GM18507 (cell line): ENCODE measurements at regions not wholly inside any gene's neighbourhood (a gene's known extent, or its start where the extent isn't known, plus 50 kb on each side); places are given as distances from the start of the nearest gene placed in this dataset.

Experiments
- DNase-seq: peaks from one replicate; pipeline ENCODE4 v3.0.0; 2011; ENCODE audit warnings: low read depth; ENCODE audit not compliant: insufficient read length; ENCODE audit errors: extremely low spot score
- FAIRE-seq: peaks from 2 replicates; lab custom pipeline; 2011; peaks lifted over from hg19 to GRCh38; lab: Jason Lieb, UNC

DNA sequence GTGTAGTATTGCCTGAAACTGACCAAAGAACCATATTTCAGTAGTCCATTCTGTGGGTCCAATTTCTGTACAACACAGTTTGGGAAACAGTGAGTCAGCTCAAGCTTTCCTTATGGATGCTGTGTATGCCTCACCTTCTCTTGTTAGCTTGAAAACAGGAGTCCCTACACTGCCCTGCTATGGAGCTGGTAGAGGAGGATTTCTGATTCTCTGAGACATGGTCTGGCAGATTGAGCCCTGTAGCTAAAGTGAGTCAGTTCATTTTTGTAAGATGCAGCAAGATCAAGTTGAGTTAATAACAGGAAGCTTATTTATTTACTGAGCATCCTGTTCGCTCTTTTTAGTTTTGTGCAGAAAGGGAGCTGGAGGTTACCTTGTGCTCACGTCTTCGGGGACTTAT lies 424.1 kb upstream of the RBMS3 start:
- FAIRE-seq, result no peak
- no peak for DNase-seq

DNA sequence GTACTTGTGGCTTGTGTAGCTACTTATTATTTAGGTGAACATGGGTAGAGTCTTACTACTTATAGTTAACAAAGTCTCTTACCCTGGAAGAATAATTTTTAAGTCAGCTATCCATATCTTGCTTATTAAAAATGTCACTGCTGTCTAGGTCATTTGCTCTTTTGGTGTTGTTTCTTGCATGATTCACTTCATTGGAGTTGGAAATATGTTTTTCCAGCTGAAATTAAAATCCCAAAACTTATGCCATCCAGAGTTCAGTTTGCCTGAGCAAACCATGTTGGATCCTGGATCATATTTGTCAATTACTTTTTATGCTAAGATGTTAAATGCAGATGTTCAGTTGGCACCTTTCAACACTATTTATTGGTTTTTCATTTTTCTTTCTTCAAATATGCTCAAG lies 421.0 kb upstream of the RBMS3 start:
- DNase-seq, result no peak

DNA sequence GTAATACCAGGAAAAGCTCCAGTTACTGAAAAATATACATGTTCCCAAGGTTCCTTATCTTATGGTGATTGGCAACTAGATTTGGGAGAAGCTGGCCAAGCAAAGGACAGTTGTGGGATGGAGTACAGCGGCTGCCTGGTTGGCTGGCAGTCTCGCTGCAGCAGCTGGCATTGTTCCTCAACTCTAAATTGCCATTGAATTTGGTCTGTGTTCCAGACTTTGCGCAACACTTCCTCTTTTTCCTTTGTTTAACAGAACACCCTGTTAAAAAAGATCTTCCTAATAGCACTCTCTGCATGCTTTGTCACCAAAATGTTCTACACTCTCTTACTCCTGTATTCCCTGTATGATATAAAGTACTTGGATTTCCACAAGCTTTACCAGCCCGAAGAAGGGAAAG lies 420.6 kb upstream of the RBMS3 start:
- FAIRE-seq, result no peak
- no peak for DNase-seq

More for the DNA sequence above, 421.0 kb upstream of the RBMS3 start:
- FAIRE-seq, result no peak

DNA sequence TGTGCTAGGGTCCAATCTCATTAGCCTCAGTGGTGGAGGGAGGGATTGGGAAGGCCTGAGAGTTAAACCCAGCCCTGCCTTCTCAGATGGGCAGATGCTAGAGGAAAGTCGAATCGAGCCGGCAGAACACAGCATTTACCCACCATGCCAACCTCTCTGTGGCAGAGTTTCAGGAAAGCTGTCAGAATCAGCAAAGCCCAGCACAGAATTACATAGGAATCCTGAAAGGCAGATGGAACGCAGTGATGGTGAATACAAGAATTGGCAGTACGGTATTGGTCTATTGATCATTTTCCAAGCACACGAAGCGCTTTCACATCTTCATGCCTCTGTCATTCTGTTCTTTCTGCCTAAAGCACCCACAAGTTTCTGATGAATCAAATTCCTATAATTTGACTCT lies 417.7 kb upstream of the RBMS3 start:
- no peak for DNase-seq

DNA sequence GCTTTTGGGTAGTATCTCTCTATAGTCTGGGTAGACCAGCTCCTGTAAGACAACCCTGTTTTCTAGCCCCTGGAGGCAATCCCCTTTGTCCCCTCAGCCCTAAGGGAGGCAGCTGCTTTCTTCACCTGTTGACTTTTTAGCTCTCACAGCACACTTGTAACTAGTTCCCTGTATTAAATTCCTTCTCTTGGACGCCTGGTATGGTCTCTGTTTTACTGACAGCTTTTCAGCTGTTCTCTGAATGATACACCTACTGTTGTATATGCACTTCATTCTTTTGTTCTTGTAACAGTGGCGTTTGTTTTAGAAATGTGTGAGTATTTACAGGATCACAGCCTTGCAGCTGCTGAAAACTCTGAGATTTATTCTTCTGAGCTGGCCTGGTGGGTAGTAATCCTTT lies 413.0 kb upstream of the RBMS3 start:
- DNase-seq, result no peak

More for the DNA sequence above, 417.7 kb upstream of the RBMS3 start:
- FAIRE-seq, result no peak

DNA sequence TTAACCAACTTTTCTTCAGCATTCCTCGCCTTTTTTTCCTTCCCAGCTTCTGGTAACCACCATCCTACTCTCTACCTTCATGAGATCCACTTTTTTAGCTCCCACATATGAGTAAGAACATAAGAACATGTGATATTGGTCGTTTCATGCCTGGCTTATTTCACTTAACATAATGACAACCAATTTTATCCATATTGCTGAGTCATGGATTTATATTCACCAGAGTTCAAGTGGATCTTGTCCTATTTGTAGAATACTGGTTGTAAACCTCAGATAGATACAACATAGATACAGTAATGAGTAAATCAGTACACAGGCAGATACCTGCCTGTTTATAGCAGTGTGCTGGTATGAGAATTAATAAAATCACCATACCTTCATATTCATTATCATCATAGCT lies 412.0 kb upstream of the RBMS3 start:
- no peak for DNase-seq
- FAIRE-seq, result no peak

More for the DNA sequence above, 413.0 kb upstream of the RBMS3 start:
- no peak for FAIRE-seq

DNA sequence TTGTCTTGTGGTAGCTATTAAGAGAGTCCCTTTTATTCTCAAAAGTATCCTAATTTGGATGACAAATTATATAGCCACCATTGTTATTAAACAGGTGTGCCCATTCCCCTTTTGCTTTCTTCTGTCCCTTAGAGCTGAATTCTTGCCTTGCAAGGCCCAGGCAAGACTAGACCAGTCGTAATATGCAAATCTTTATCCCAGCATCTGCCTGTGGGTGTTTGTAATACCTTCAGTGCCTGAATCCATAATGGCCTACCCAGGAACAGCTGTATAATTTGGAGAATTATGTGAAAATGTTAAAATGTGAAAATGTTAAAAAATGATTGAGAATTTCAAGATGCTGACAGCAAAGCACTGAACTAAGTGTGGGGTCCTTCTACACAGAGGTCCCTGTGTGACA lies 403.0 kb upstream of the RBMS3 start:
- no peak for FAIRE-seq

DNA sequence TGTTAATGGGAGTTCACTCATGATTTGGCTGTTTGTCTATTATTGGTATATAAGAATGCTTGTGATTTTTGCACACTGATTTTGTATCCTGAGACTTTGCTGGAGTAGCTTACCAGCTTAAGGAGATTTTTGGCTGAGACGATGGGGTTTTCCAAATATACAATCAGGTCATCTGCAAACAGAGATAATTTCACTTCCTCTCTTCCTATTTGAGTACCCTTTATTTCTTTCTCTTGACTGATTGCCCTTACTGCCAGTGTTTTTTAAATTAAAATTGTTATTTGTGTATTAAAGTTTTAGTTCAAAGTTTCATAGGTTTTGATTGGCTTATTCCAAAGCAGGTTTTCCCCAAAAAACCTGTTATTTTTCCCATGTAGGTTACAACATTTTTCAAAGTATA lies 390.5 kb upstream of the RBMS3 start:
- FAIRE-seq (no peak), DNase-seq (no peak)

More for the DNA sequence above, 403.0 kb upstream of the RBMS3 start:
- DNase-seq, result no peak

DNA sequence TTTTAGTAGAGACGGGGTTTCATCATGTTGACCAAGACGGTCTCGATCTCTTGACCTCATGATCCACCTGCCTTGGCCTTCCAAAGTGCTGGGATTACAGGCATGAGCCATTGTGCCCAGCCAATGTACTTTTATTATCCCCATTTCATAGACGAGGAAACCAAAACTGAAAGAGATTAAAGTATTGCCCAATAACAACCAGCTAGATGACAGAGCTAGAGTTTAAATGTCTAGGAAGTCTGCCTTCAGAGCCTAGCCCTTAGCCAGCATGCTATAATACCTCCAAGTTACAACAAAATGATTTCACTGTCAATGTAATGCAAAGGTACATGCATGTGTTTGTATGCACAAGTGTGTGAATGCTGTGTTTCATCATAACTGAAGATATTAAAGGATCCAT lies 389.4 kb upstream of the RBMS3 start:
- DNase-seq, result no peak
- FAIRE-seq, result no peak

DNA sequence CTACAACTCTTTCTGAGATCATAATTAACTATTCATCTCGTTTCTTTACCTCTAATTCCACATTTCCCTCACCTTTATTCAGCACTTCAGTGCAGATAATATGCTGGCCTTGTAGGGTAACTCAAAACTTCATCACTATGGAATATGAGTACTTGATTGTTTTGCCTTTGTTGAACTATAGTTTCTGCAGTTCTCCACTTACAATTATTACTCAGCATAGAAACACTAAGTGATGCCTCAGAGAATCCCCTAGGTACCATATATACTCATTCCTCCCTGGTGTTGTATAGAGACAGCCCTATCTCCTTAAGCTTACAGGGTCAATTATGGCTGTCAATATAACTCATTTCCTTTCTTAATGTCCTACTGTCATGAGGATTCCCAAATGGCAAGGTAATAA lies 380.6 kb upstream of the RBMS3 start:
- FAIRE-seq (no peak), DNase-seq (no peak)

DNA sequence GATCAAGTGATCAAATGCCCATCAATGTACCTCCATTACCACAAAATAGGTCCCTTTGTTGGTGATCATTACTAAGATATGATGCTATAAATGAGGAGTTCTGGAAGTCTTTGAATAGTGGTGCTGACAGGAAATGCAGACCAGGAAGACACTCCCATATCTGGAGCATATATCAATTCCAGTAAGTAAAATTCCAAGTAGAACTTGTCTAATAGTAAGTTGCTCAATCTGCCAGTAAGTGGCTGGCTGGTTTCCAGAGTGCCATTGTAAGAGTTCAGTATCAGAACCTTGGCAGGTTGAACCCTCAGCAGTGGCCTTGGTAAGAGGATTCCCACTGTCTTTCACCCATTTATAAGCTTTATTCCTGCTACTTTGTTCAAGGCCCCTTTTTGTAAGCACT lies 379.9 kb upstream of the RBMS3 start:
- FAIRE-seq, result no peak
- DNase-seq, result no peak

DNA sequence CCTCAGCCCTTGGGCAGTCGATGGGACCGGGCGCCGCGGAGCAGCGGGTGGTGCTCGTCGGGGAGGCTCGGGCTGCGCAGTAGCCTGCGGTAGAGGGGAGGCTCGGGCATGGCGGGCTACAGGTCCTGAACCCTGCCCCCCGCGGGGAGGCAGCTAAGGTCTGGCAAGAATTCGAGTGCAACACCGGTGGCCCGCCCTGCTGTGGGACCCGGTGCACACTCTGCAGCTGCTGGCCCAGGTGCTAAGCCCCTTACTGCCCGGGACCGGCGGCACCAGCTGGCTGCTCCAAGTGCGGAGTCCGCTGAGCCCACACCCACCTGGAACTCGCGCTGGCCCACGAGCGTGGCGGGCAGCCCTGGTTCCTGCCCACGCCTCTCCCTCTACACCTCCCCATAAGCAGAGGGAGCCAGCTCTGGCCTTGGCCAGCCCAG lies 377.7 kb upstream of the RBMS3 start:
- DNase-seq (no peak), FAIRE-seq (no peak)

DNA sequence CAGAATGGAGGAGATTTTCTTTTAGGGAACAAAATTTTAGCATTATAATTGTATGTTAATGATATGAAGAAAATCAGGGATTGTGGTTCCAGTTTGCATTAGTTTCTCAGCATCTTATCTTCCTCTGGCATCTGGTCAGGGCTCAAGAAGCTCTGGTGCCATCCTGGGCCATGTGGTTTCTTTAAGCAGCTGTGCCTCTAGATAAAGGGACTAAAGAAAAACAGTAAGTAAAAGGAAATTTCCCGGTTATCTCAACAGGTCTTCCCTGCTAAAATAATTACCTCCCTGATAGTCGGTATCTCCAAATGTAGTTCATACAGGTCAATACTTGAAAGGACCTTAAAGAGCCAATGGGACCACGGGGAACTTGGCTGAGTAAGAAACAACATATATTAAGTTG lies 375.1 kb upstream of the RBMS3 start:
- DNase-seq (no peak), FAIRE-seq (no peak)

DNA sequence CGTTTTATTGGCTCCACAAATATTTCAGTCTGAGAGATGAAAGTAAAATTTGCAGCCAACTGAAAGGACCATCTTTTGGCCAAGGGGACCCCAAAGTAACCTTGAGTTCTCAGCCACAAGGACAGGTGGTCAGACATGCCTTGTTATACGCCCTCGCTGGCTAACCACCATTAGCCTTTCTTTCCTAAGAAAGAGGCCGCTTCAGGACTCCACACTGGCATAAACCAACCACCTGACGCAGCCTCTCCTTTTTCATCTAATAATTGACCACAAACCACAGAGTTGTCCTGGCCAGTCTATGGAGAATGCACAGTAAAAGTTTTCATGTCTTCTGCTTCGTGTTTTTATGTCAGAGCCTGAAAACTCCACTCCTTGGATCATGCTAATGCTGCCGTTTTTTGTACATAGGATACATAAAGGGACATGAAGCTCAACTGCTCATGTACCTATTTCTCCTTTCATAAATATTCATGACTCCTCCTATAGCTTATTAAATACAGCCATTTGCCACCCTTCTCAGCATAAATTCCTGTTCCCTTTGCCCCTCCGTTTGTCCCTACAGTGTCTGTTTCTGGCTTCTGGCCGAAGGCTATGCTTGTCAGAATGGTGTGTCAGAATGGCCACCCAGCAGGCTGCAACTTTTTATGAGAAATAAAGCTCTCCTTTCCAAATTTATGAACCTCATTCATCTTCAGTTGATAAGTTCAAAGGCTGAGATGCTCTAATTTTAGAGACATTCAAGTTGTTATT lies 374.1 kb upstream of the RBMS3 start:
- no peak for DNase-seq

DNA sequence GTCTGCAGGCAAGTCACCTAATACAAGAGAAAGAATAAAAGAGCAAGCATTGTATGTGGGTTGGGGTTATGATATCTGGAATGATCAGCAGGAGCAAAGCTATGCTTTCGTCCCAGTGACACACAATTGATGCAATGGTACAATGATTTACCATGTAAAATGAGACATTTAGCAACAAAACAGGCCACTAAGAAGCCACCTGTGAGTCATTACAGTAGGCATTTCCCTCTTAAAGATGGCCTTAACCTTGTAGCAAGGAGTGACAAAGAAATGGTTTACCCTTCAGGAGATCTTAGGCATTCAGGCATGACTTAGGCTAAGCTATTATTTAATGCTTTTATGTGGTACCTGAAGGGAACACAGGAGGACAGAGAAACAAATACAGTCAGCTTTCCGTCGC lies 373.3 kb upstream of the RBMS3 start:
- no peak for FAIRE-seq
- DNase-seq, result no peak

More for the DNA sequence above, 374.1 kb upstream of the RBMS3 start:
- no peak for FAIRE-seq

DNA sequence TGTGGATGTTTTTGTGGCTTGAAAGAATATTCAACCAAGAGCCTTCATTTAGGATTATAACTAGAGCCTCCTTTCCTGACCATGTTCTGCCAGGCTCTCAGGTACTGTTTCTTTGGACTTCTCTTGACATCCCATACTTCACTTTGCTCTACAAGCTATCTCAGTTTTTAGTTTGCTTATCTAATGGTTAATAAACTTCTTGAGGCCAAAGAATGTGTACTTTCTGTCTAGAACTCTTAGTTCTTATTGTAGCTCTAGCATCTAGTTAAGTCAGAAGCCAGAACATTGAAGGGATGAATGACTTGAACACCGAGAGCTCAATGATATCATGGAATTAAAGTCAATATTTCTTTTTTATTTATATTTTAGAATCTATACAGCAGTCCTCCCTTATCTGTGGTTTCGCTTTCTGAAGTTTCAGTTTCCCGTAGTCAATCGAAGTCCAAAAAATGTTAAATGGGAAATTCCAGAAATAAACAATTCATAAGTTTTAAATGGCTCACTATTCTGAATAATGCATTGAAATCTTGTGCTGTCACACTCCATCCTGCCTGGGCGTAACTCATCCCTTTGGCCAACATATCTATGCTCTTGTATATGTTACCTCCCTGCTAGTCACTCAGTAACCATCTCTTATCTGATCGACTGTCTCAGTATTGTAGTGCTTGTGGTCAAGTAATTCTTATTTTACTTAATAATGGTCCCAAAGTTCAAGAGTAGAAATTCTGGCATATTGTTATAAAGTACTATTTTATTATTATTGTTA lies 368.6 kb upstream of the RBMS3 start:
- FAIRE-seq, result peak; percentile 9

DNA sequence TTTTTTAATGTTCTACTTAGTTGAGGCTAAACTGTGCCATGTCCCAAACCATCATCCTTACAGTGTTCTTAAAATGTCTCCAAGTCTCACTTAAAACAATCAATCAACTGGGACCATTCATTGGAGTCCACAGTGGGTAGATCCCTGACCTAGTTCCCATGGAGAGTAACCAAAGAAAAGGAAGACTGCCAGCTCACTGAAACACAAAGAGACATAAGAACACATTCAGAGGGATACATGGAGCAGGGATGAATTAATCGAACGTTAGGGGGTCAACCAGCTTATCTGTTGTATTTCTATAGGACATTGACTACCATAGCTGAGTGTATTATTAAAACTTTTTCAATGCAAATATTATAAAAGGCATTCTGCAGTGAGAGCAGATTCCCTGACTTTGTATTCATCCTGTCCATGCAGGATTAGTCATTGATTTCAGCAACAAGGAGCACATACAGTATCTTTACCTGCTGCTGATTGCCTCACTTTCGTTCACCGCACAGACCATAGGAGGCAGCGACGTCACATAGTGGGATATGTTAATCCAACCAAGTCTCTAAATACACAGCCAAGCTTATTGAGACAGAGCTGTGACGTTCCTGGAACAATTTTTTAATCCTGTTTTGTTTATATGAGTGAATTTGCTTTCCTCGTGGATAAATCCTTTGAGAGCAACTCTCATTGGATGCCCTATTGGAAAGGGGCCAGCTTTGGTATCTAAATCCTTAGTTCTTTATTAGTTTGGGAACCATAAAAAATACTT lies 364.9 kb upstream of the RBMS3 start:
- FAIRE-seq, result peak; percentile 31

More for the DNA sequence above, 368.6 kb upstream of the RBMS3 start:
- DNase-seq, result no peak

DNA sequence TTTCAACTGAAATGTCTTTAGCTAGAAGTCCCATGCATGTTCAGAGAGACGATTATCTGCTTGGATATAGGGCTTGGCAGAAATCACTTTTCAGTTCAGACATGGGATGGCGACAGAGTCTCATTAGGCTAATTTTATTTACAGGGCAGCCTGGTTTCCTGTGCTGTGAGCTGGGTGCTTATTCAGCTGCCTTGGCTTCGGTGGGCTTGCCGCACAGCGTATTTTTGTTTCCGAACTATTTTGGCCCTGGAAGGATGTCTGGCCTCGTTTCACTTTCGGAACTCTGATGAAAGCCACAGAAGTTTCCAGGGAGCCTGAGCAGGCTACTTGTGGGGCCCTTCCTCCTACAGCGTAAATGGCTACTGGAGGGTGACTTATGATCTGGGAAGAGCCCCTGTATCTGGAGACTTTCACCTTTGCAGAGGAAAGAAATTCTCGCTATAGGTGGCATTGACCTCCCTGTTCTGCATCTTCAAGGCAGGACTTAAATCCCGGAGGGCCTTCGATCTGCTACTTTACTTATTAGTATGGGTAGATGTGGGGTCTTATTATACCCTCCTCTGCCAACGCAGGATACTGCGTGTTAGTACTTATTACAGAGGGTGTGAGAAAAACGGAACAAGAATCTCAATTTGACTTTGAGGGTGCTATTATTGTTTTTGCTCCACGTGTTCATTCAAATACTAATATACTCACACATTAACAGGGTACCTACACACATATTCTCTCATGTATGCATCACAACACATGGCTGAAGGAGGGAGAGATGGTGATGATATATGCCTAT lies 364.0 kb upstream of the RBMS3 start:
- FAIRE-seq, result peak; percentile 85

More for the DNA sequence above, 364.9 kb upstream of the RBMS3 start:
- DNase-seq, result no peak

DNA sequence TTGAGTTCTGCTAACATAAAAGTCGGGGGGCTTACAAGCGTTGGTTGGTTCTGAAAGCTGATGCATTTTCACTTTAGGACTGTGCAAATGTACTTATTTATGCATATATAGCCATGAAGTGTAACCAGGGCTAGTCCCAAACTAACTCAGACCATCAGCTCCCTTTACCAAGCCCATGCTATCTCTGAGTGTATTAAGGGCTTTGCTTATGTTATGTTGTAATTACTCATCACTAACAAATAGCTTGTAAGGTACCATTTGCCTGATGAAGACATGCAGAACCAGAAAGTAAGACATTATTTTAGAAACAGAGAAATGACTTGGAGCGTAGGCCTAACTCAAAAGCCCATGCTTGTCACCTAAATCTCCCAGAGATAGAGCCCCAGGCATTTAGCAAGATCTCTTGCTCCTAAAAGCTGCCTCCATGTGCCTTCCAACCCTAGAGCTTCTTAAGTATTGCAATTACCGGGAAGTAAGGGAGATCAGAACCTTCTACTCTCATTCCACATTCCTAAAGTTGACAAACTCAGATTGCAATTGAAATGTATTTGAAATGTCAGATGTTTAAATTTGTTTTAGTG lies 362.9 kb upstream of the RBMS3 start:
- FAIRE-seq (no peak), DNase-seq (no peak)

More for the DNA sequence above, 364.0 kb upstream of the RBMS3 start:
- peak; percentile 12 for DNase-seq
